Tibial nerve (tissue), 3 donors: ENCODE measurements at regions not wholly inside any gene's neighbourhood (a gene's known extent, or its start where the extent isn't known, plus 50 kb on each side); places are given as distances from the start of the nearest gene placed in this dataset.

Experiments
- CTCF ChIP-seq, 5 experiments: fragments of 200-600 bp in 3 of 5; fragments of 450-650 bp in 2 of 5; sonication (generic) in 3 of 5; IDR thresholded peaks; one replicate each; pipeline ENCODE4 v1.5.1; 2016 to 2019; ENCODE audit warnings: antibody characterized with exemption in 5 of 5, mild to moderate bottlenecking in 3 of 5, moderate library complexity in 2 of 5
- POLR2A ChIP-seq, 2 donors: fragments of 450-650 bp; IDR thresholded peaks; one replicate each; pipeline ENCODE4 v1.6.1; 2017; ENCODE audit warnings: antibody characterized with exemption in 2 of 2, mild to moderate bottlenecking in 2 of 2, moderate library complexity in 2 of 2

GRCh38 chr3:84299329-84299728 lies 659.5 kb upstream of the CADM2 start:
- TF ChIP-seq CTCF (IDR thresholded peaks at IDR 0.05) (no peak), POLR2A (IDR thresholded peaks at IDR 0.05) (no peak)
